ENCODE measurements at regions not wholly inside any gene's neighbourhood (a gene's known extent, or its start where the extent isn't known, plus 50 kb on each side); places are given as distances from the start of the nearest gene placed in this dataset.

DNA sequence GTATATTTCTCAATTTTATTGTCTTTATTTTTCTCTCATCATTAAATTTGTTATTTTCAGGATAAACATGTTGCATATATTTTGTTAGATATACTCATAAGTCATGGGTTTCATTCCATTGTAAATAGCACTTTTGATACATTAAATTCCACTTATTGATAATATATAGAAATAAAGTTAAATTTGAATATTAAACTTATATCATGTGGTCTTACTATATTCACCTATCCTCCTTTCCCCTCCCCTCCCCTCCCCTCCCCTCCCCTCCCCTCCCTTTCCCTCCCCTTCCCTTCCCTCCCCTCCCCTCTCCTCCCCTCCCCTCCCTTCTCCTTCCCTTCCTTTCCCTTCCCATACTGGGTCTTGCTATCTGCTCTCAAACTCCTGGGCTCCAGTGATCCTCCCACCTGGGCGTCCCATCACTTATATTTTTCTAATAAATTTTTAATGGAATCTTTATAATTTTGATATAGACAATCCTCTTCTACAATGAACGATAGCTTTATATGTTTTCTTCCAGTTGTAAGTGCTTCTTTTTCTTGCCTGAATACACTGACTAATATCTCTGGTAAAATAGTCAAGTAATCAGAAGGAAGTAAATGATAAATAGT lies 692.4 kb downstream of the C6orf118 start:
- TF ChIP-seq, protein P1, sequence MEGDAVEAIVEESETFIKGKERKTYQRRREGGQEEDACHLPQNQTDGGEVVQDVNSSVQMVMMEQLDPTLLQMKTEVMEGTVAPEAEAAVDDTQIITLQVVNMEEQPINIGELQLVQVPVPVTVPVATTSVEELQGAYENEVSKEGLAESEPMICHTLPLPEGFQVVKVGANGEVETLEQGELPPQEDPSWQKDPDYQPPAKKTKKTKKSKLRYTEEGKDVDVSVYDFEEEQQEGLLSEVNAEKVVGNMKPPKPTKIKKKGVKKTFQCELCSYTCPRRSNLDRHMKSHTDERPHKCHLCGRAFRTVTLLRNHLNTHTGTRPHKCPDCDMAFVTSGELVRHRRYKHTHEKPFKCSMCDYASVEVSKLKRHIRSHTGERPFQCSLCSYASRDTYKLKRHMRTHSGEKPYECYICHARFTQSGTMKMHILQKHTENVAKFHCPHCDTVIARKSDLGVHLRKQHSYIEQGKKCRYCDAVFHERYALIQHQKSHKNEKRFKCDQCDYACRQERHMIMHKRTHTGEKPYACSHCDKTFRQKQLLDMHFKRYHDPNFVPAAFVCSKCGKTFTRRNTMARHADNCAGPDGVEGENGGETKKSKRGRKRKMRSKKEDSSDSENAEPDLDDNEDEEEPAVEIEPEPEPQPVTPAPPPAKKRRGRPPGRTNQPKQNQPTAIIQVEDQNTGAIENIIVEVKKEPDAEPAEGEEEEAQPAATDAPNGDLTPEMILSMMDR (CRISPR knock-in tag; IDR thresholded peaks at IDR 0.05): no peak
- TF ChIP-seq ZSCAN12 (CRISPR knock-in tag; IDR thresholded peaks at IDR 0.05): no peak

All from HepG2 (cell line).